ENCODE measurements at regions not wholly inside any gene's neighbourhood (a gene's known extent, or its start where the extent isn't known, plus 50 kb on each side); places are given as distances from the start of the nearest gene placed in this dataset.

DNA sequence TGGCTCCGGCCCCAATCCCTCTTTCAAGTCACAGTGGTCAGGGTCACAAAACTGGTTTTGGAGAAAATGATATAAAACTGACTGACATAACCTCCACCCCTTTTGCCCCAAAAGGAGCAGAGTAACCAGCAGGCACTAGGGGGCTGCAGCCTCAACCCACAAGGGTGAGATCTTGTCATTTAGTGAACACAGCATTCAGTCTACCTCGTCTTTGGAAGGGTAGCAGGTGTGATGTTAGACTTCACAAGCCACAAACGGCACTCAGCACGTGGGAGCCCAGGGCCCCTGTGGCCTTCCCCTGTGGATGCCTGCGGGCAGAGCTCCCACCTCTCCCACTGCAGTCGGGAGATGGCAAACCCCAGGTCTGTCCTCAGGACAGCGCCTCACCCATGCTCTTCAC, 372.1 kb upstream of the MYT1L start:
- Histone ChIP-seq H3K4me1 (no peaks in the 10 kb centered on the region), H3K4me3 (replicated peaks in 1 of 3) (no peak overlapping the region), H3K9me3 (no peaks in the 10 kb centered on the region), H3K36me3 (no peaks in the 10 kb centered on the region), H3K27me3 (no peaks in the 10 kb centered on the region), H3K27ac (no peak overlapping the region)
- TF ChIP-seq, protein P1, sequence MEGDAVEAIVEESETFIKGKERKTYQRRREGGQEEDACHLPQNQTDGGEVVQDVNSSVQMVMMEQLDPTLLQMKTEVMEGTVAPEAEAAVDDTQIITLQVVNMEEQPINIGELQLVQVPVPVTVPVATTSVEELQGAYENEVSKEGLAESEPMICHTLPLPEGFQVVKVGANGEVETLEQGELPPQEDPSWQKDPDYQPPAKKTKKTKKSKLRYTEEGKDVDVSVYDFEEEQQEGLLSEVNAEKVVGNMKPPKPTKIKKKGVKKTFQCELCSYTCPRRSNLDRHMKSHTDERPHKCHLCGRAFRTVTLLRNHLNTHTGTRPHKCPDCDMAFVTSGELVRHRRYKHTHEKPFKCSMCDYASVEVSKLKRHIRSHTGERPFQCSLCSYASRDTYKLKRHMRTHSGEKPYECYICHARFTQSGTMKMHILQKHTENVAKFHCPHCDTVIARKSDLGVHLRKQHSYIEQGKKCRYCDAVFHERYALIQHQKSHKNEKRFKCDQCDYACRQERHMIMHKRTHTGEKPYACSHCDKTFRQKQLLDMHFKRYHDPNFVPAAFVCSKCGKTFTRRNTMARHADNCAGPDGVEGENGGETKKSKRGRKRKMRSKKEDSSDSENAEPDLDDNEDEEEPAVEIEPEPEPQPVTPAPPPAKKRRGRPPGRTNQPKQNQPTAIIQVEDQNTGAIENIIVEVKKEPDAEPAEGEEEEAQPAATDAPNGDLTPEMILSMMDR (IDR thresholded peaks at IDR 0.05) = no peak
- TF ChIP-seq POLR2A (IDR thresholded peaks at IDR 0.05) = no peak
- no peak for DNase-seq
- WGBS, 2 donors = 80 to 94% methylated on average over 7 of the region's 7 CpGs
- intact Hi-C loops (cut with DNase I) = no loop called here

DNA sequence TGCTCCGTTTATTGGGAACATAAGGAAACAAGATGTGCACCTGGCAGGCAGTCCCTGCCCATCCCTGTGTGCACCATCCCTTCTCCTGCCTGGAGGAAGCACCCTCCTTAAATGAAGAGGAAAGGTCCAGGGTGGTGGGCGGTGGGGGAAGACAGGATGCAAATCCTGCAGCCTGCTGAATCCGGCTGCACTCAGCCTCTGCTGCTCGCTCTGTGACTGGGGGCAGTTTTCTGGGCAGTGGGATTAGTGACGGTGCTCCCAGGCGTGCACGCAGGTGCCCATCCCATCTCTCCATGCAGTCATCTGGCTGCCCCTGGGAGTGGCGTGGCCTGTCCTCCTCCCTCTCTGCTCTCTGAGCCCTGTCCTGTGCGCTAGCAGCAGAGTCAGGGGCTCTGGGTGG, 371.3 kb upstream of the MYT1L start:
- TF ChIP-seq, protein P1 (IDR thresholded peaks at IDR 0.05) = no peak
- H3K27ac ChIP-seq = no peak overlapping the region
- no peaks in the 10 kb centered on the region for H3K36me3 ChIP-seq
- H3K27me3 ChIP-seq = no peaks in the 10 kb centered on the region
- no peak overlapping the region for H3K4me3 ChIP-seq (replicated peaks in 1 of 3)
- no peaks in the 10 kb centered on the region for H3K9me3 ChIP-seq
- H3K4me1 ChIP-seq = no peaks in the 10 kb centered on the region
- intact Hi-C loops (cut with DNase I) = no loop called here
- 76 to 83% methylated on average over 9 of the region's 9 CpGs for WGBS, 2 donors
- no peak for DNase-seq

DNA sequence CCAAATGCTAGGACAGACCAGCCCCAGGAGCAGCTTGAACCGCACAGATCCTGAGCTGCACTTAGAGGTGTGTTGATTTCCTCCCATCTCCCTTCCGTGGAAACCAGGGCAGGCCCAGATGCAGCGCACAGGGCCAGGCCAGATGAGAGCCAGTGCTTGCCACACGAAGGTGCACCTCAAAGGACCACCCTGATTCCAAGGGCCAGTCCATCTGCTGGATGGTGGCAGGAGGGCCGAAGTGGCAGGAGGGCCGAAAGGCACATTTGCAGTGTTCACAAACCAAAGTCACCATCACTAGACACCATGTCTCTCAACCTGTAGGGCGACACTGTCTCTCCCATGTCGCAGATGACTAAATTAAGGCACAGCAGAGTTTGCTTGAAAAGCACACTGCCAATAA, 370.7 kb upstream of the MYT1L start:
- no peaks in the 10 kb centered on the region for H3K36me3 ChIP-seq
- H3K4me1 ChIP-seq = no peaks in the 10 kb centered on the region
- WGBS, 2 donors = 73 to 86% methylated on average over 5 to 8 of the region's 8 CpGs
- H3K27me3 ChIP-seq = no peaks in the 10 kb centered on the region
- no peak for DNase-seq
- intact Hi-C loops (cut with DNase I) = no loop called here
- TF ChIP-seq, protein P1 (IDR thresholded peaks at IDR 0.05) = no peak
- no peak for TF ChIP-seq POLR2A (IDR thresholded peaks at IDR 0.05)
- H3K27ac ChIP-seq = no peak overlapping the region
- no peaks in the 10 kb centered on the region for H3K9me3 ChIP-seq
- no peak overlapping the region for H3K4me3 ChIP-seq (replicated peaks in 1 of 3)

DNA sequence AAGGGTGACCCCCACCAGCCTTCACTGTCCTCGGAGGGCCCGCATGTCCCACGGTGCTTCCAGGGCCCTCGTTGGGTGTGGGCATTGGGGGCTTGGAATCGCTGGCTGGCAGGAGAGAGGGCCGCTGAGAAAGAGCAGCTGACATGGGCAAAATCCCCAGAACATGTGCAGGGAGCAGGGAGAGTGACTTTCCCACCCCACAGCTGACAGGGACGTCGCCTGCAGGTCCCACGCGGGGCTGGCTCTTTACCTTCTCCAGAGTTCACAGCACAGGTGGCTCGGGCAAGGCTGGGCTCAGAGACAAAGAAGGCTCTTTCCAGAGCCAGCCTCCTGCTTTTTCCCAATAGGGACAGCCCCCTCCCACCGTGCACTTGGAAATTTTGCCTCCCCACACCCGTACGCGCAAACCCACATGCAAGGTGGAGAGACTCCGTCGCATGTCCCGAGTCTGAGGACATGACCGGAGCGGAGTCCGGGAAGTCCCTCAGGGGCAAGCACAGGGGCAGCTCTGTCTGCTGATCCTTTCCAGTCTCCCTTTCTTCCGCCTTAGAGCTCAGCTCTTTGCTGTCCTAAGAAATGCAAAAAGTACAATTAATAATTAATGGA, 370.2 kb upstream of the MYT1L start:
- intact Hi-C loops (cut with DNase I) = no loop called here
- Histone ChIP-seq H3K27ac (no peak overlapping the region), H3K27me3 (no peaks in the 10 kb centered on the region), H3K9me3 (no peaks in the 10 kb centered on the region), H3K4me1 (no peaks in the 10 kb centered on the region), H3K4me3 (replicated peaks in 1 of 3) (no peak overlapping the region), H3K36me3 (no peaks in the 10 kb centered on the region)
- TF ChIP-seq POLR2A (IDR thresholded peaks at IDR 0.05) = no peak
- TF ChIP-seq, protein P1 (IDR thresholded peaks at IDR 0.05) = no peak
- WGBS, 2 donors = 87 to 91% methylated on average over 21 to 22 of the region's 22 CpGs
- no peak for DNase-seq

DNA sequence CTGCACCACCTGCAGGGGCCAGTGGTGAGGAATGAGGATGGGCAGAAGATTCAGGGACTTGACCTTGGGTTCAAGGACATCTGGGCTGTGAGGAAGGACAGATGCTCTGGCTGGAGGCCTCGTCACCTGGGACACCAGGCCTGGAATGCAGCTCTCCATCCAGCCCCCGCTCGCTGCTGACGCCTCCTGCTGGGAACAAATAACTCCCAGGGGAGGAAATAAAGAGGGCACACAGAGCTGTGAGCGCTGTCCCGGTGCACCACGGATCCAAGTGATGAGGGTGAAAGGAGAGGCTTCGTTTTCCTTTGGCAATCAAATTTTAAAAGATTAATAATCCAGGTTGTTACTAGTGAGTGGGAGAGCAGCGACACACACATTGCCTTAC, 368.0 kb upstream of the MYT1L start:
- no peak overlapping the region for H3K27ac ChIP-seq
- intact Hi-C loops (cut with DNase I) = no loop called here
- no peak for DNase-seq
- WGBS, 2 donors = 42 to 69% methylated on average over 5 to 9 of the region's 9 CpGs
- no peak for TF ChIP-seq POLR2A (IDR thresholded peaks at IDR 0.05)
- TF ChIP-seq, protein P1 (IDR thresholded peaks at IDR 0.05) = no peak
- H3K4me3 ChIP-seq (replicated peaks in 1 of 3) = no peak overlapping the region
- H3K9me3 ChIP-seq = no peaks in the 10 kb centered on the region
- H3K36me3 ChIP-seq = no peaks in the 10 kb centered on the region
- no peaks in the 10 kb centered on the region for H3K27me3 ChIP-seq
- no peaks in the 10 kb centered on the region for H3K4me1 ChIP-seq

Measured in thyroid gland (tissue), 4 donors.